Activated naive CD8-positive, alpha-beta T cell treated with anti-CD3 and anti-CD28 coated beads, Interleukin-2, amount 10 ng/mL, durations not matched to agents 7 days and 5 days (primary cell): ENCODE measurements at regions not wholly inside any gene's neighbourhood (a gene's known extent, or its start where the extent isn't known, plus 50 kb on each side); places are given as distances from the start of the nearest gene placed in this dataset.
A peak's percentile ranks its signal among the peaks of the same experiment; 100 is the strongest.
"Not testable (repeated sequence)": the region's sequence is repeated elsewhere in the genome, so short reads cannot be mapped to it uniquely, and the experiment has no call there.

ENCODE experiments used
- ATAC-seq: fragments of 150-1000 bp; cut with Tn5 transposase; one replicate; pipeline ENCODE4 v1.10.0; 2021; ENCODE audit warnings: low read depth, moderate library complexity
- POLR2A ChIA-PET: fragments of 350-600 bp; sonication (Branson Sonifier 250); formaldehyde crosslinking; loops from one replicate; lab custom pipeline; 2021; ENCODE audit warnings: antibody characterized with exemption; lab: Charles Lee
- DNase-seq: peaks from one replicate; pipeline ENCODE4 v3.0.0; 2021
- H3K27ac Mint-ChIP-seq: one replicate; pipeline ENCODE4 v1.8.0; 2022; ENCODE audit warnings: mild to moderate bottlenecking, mixed read lengths
- H3K27me3 Mint-ChIP-seq: one replicate; pipeline ENCODE4 v1.8.0; 2022; ENCODE audit warnings: mild to moderate bottlenecking, moderate library complexity, mixed read lengths
- H3K36me3 Mint-ChIP-seq: one replicate; pipeline ENCODE4 v1.8.0; 2021; ENCODE audit warnings: mild to moderate bottlenecking, mixed read lengths
- H3K4me1 Mint-ChIP-seq: one replicate; pipeline ENCODE4 v1.8.0; 2021; ENCODE audit warnings: mixed read lengths
- H3K4me3 Mint-ChIP-seq: one replicate; pipeline ENCODE4 v1.8.0; 2022; ENCODE audit warnings: mild to moderate bottlenecking, moderate library complexity, mixed read lengths
- H3K9me3 Mint-ChIP-seq: one replicate; pipeline ENCODE4 v1.8.0; 2021; ENCODE audit warnings: mixed read lengths

DNA sequence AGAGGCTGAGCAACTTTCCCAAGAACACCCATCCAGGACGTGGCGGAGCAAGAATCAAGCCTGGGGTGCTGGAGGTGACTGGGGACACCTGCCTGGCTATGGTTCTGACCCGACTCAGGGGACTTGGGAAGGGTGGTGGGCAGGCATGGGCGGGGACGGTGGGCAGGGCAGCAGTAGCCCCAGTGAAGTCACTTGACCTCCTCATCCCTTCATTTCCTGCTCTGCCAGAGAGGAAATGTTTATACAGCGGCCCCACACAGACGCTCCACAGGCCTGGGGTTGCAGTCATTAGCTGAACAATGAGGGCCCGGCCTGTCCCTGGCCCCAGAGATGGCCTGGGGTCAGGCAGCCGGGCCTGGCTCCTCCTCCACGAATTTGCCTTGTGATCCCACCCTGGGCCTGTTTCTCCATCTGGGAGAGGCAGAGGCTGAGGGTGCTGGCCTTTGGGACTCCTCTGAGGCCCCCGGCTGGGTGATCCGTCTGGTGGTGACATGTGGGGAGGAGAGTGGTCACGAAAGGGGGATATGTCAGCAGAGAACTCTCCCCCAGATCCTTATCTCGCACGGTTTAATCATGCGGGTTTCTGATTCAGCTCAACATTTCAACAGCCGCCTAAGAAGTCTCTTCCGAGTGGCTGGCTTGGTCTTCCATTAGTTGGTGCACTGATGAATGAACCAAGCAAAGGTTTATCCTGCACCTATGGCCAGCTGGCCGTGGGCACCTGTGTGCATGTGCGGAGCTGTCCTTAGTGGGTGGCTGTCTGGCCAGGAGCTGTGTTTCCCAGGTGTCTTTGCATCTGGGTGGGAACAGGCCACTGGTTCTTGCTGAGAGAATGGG, 175.9 kb downstream of the IRF8 start:
- Mint-ChIP-seq H3K27ac (no peak overlapping the region), H3K9me3 (no peaks in the 10 kb centered on the region), H3K4me1 (no peaks in the 10 kb centered on the region), H3K36me3 (no peaks in the 10 kb centered on the region), H3K4me3 (no peak overlapping the region), H3K27me3 (peaks cover 5% of the 10 kb centered on the region)
- DNase-seq (peak; percentile 12), ATAC-seq (no peak)
- POLR2A ChIA-PET = no interaction called here

GRCh38 chr16:86075488-86075785, 176.5 kb downstream of the IRF8 start:
- POLR2A ChIA-PET = no interaction called here
- DNase-seq = no peak

DNA sequence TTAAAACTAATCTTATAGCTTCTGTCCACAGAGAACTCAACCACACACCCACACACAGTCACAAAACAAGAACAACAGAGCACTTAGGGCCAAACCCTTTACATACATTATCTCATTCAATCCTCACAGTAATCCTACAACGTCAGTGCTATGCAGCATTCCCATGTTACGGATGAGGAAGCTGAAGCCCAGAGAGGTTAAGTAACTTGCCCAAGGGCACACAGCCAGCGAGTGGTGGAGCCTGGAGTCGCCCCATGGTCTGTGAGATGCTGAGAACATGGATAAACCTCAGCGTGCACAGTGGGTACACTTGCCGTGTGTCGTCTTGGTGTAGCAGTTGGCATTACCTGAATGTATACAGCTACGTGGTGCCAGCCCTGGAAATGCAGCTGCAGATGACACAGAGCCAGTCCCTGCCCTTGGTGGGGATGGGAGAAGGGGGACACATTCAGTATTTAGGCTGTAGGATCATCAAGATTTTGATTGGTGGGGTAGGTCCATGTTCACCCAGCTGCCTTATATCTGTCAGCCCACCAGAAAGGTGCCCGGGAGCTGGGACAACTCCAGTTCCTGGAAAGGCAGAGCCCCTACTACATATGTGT, 177.0 kb downstream of the IRF8 start:
- DNase-seq (no peak), ATAC-seq (no peak)
- Mint-ChIP-seq H3K4me3 (no peak overlapping the region), H3K36me3 (no peaks in the 10 kb centered on the region), H3K27me3 (peaks cover 9% of the 10 kb centered on the region), H3K4me1 (no peaks in the 10 kb centered on the region), H3K9me3 (no peaks in the 10 kb centered on the region), H3K27ac (no peak overlapping the region)
- POLR2A ChIA-PET = no interaction called here

More at GRCh38 chr16:86075488-86075785, 176.5 kb downstream of the IRF8 start:
- H3K36me3 Mint-ChIP-seq = no peaks in the 10 kb centered on the region
- no peaks in the 10 kb centered on the region for H3K4me1 Mint-ChIP-seq
- peaks cover 9% of the 10 kb centered on the region for H3K27me3 Mint-ChIP-seq
- no peak overlapping the region for H3K27ac Mint-ChIP-seq
- H3K9me3 Mint-ChIP-seq = no peaks in the 10 kb centered on the region
- no peak for ATAC-seq
- H3K4me3 Mint-ChIP-seq = no peak overlapping the region

DNA sequence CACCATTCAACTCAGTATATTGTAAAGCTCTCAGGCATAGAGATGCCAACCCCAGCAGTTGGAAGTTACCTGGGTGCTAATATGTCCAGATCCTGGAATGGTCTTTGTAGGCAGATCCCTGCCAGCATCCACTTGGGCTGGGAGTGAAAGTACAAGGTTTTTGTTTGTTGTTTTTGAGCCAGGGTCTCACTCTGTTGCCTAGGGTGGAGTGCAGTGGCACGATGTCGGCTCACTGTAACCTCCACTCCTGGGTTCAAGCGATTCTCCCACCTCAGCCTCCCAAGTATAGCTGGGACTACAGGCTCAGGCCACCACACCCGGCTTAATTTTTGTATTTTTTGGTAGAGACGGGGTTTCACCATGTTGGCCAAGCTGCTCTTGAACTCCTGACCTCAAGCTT, 177.6 kb downstream of the IRF8 start:
- ATAC-seq = no peak
- DNase-seq = no peak
- Mint-ChIP-seq H3K36me3 (no peaks in the 10 kb centered on the region), H3K27ac (no peak overlapping the region), H3K27me3 (peaks cover 9% of the 10 kb centered on the region), H3K9me3 (no peaks in the 10 kb centered on the region), H3K4me1 (no peaks in the 10 kb centered on the region), H3K4me3 (no peak overlapping the region)
- POLR2A ChIA-PET = no interaction called here

DNA sequence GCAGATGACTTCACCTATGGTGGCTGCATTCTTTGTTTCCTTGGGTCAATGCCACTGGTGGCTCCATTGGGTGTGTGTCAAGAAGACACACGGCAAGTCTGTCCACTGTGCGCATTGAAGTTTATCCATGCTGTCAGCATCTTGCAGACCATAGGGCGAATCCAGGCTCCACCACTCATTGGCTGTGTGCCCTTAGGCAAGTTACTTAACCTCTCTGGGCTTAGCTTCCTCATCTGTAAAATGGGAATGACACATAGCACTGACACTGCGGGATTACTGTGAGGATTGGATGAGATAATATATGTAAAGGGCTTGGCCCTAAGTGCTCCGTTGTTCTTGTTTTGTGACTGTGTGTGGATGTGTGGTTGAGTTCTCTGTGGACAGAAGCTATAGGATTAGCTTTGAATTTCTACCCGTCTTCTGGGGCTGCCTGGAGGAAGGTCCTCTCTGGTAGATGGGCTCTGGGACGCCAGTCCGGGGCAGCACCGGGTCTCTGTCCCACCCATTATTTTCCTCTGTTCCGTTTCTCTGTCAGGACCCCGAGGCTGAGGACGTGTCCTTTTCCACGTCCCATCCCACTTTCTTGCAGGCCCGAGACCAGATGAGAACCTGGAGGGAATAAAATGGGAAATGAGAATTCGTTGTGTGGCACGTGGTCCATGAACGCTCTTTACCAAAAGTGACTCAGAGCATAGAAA, 178.4 kb downstream of the IRF8 start:
- POLR2A ChIA-PET = no interaction called here
- Mint-ChIP-seq H3K4me1 (no peaks in the 10 kb centered on the region), H3K27me3 (peaks cover 15% of the 10 kb centered on the region), H3K9me3 (no peaks in the 10 kb centered on the region), H3K27ac (no peak overlapping the region), H3K4me3 (no peak overlapping the region), H3K36me3 (no peaks in the 10 kb centered on the region)
- DNase-seq = no peak
- ATAC-seq = no peak

DNA sequence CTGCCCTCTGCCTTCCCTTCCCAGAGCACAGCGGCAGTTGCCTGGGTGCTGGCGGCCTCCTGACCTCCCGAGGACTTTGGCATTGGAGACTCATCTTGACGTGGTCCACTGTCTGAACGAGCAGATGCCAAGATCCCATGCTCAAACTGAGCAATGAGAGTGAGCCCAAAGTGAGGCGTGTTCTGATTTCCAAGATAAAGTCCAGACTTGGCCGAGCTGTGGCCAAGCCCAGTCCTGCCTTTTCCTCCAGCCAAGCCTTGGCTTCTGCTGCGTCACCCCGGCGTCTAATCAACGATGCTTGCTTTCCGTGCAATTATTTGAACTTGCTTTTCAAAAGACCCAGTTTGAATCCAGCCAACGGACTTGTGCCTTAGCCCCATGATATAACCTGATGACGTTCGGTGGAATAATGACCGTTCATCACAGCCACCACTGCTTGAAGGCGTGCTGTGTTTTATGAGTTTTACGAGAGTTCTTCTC, 179.2 kb downstream of the IRF8 start:
- H3K27ac Mint-ChIP-seq = no peak overlapping the region
- no peak overlapping the region for H3K4me3 Mint-ChIP-seq
- peaks cover 16% of the 10 kb centered on the region for H3K27me3 Mint-ChIP-seq
- POLR2A ChIA-PET = no interaction called here
- no peaks in the 10 kb centered on the region for H3K9me3 Mint-ChIP-seq
- H3K36me3 Mint-ChIP-seq = no peaks in the 10 kb centered on the region
- no peak for DNase-seq
- H3K4me1 Mint-ChIP-seq = no peaks in the 10 kb centered on the region
- ATAC-seq = no peak

- H3K27me3 Mint-ChIP-seq = peaks cover 16% of the 10 kb centered on the region
- H3K4me1 Mint-ChIP-seq, ATAC-seq, DNase-seq, H3K4me3 Mint-ChIP-seq, H3K27ac Mint-ChIP-seq, POLR2A ChIA-PET, H3K36me3 Mint-ChIP-seq, H3K9me3 Mint-ChIP-seq: not testable (repeated sequence)
These were observed 179.7 kb downstream of the IRF8 start for GRCh38 chr16:86078711-86079110.

DNA sequence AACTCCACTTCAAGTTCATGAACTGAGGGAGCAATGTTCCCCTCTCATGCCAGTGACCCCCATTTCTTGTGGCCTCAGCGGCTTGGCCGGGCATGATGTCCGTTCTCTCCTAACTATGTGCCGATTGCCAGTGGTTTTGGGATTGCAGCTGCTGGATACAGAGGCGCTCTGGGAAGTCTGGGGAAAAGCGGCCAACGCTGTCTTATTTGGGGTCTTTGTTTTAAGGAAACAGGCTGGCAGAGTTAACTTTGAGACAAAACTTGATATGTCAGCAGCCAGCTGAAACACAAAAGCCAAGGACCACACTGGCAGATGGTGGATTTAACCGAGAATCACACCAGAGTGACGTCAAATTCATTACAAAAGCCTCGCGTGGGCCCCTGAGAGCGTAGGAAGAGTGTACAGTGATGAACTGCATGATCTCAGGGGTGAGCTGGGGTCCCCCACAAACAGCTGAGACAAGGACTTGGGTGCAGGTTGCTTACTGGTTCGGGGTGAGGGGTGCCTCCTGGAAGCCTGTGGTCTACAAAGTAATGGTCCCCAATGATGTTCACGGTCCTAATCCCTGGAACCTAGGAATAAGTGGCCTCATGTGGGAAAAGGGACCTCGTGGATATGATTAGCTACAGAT, 180.4 kb downstream of the IRF8 start:
- H3K27ac Mint-ChIP-seq = no peak overlapping the region
- peaks cover 14% of the 10 kb centered on the region for H3K27me3 Mint-ChIP-seq
- H3K9me3 Mint-ChIP-seq = no peaks in the 10 kb centered on the region
- H3K4me3 Mint-ChIP-seq = no peak overlapping the region
- no peaks in the 10 kb centered on the region for H3K36me3 Mint-ChIP-seq
- no peak for ATAC-seq
- POLR2A ChIA-PET = interaction anchor here (0.6 kb wide), 1 partner anchor 1595 kb away, joined by 3 read pairs; no protein-coding TSS in a partner anchor
- H3K4me1 Mint-ChIP-seq = no peaks in the 10 kb centered on the region
- DNase-seq = peak; percentile 5

GRCh38 chr16:86080131-86080875, 181.3 kb downstream of the IRF8 start:
- Mint-ChIP-seq H3K27me3 (peaks cover 14% of the 10 kb centered on the region), H3K4me1 (no peaks in the 10 kb centered on the region)
- peak; percentile 4 for DNase-seq

DNA sequence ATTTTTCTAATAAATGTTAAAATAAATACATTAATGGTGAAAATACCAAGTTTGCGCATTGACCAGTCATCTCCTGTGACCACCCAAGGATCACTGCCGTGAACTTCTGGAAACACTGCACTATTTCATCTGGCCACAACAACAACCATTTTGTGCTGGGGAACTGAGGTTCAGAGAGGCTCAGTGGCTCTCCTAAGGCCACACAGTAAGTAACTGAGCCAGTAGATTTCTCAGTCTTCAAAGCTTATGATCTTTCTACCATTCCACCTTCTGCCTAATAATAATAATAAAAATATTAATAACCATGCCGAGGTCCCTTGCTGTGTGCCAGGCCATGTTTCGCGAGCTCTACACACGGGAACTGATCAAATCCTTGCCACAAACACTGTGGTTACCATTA, 182.0 kb downstream of the IRF8 start:
- Mint-ChIP-seq H3K4me3 (no peak overlapping the region), H3K27ac (no peak overlapping the region), H3K27me3 (peaks cover 14% of the 10 kb centered on the region), H3K4me1 (peaks cover 2% of the 10 kb centered on the region), H3K36me3 (no peaks in the 10 kb centered on the region), H3K9me3 (no peaks in the 10 kb centered on the region)
- POLR2A ChIA-PET = no interaction called here
- no peak for DNase-seq
- ATAC-seq = no peak

More at GRCh38 chr16:86080131-86080875, 181.3 kb downstream of the IRF8 start:
- POLR2A ChIA-PET = no interaction called here
- no peak overlapping the region for H3K4me3 Mint-ChIP-seq
- no peak overlapping the region for H3K27ac Mint-ChIP-seq
- H3K9me3 Mint-ChIP-seq = no peaks in the 10 kb centered on the region
- no peaks in the 10 kb centered on the region for H3K36me3 Mint-ChIP-seq
- ATAC-seq = no peak

DNA sequence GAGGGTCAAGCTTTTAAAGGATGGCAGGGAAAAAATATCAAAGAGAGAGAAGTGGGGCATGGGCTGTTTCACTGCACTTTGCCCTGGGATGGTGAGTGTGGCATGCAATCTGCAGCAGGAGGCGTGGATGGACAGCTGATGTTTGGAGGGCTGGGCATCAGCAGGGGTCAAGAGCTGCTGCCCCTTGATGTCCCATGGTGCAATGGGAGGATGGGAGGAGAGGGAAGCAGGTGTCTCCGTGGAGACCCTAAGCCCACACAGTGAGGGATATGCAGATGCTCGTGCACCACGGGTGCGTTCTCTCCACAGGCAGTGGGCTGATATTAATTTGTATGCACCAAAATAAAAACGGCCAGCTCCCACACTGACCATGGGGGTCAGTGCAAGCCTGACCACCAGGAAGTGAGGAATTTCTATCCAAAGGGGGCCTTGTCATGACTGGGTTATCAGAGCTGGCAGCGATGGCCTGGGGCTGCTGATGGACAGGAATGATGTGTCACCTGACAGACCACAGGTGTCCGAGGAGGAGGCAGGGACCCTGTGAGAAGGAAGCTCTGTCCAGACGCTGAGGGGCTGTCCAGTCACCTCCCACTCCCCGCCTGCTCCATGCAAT, 183.6 kb downstream of the IRF8 start:
- H3K36me3 Mint-ChIP-seq = no peaks in the 10 kb centered on the region
- peaks cover 14% of the 10 kb centered on the region for H3K27me3 Mint-ChIP-seq
- peaks cover 5% of the 10 kb centered on the region for H3K4me1 Mint-ChIP-seq
- ATAC-seq (no peak), DNase-seq (peak; percentile 5)
- POLR2A ChIA-PET = no interaction called here
- no peaks in the 10 kb centered on the region for H3K9me3 Mint-ChIP-seq
- H3K4me3 Mint-ChIP-seq = no peak overlapping the region
- no peak overlapping the region for H3K27ac Mint-ChIP-seq

GRCh38 chr16:86083382-86084002, 184.5 kb downstream of the IRF8 start:
- ATAC-seq = no peak
- Mint-ChIP-seq H3K36me3 (no peaks in the 10 kb centered on the region), H3K27me3 (peaks cover 14% of the 10 kb centered on the region), H3K9me3 (no peaks in the 10 kb centered on the region), H3K27ac (no peak overlapping the region), H3K4me3 (no peak overlapping the region), H3K4me1 (peaks cover 6% of the 10 kb centered on the region)
- peak; percentile 10 for DNase-seq
- POLR2A ChIA-PET = no interaction called here
